OCI-LY3 (cell line): ENCODE measurements at regions not wholly inside any gene's neighbourhood (a gene's known extent, or its start where the extent isn't known, plus 50 kb on each side); places are given as distances from the start of the nearest gene placed in this dataset.

Experiments
- CTCF ChIP-seq: fragments of 200-600, 300-600 bp; sonication (generic); IDR thresholded peaks from 2 replicates; pipeline ENCODE4 v1.5.1; 2014; ENCODE audit warnings: antibody characterized with exemption, low read length, low read depth
- EZH2phosphoT487 ChIP-seq: fragments of 200-600 bp; shearing (Covaris generic); IDR thresholded peaks from 2 replicates; pipeline ENCODE4 v1.6.1; 2018; ENCODE audit warnings: antibody characterized with exemption, mixed run types, low read depth

DNA sequence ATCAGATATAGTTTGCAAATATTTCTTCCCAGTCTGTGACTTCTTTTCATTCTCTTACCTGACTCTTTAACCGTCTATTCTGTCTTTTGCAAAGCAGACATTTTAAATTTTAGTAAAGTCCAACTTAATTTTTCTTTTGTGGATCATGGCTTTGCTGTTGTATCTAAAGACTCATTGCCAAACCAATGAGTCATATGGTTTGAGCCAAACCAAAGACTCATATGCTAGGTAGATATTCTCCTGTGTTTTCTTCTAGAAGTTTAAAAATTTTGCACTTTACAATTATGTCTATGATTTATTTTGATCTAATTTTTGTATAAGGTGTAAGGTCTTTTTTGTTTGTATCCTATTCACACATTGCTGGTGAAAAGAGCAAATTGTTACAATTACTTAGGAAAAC, 446.8 kb downstream of the ANKRD50 start:
- no peak for TF ChIP-seq EZH2phosphoT487
- TF ChIP-seq CTCF: no peak
